Vagina (tissue), 2 donors: ENCODE measurements at regions not wholly inside any gene's neighbourhood (a gene's known extent, or its start where the extent isn't known, plus 50 kb on each side); places are given as distances from the start of the nearest gene placed in this dataset.

Source experiments
- POLR2A ChIP-seq, 2 donors: fragments of 450-650 bp; IDR thresholded peaks; one replicate each; pipeline ENCODE4 v1.6.1; 2017; ENCODE audit warnings: antibody characterized with exemption in 2 of 2, mild to moderate bottlenecking in 2 of 2, moderate library complexity in 2 of 2
- POLR2AphosphoS5 ChIP-seq, 2 donors: sonication (generic); formaldehyde crosslinking; IDR thresholded peaks; one replicate each; pipeline ENCODE4 v1.9.0; 2017; ENCODE audit warnings: antibody characterized with exemption in 2 of 2, mild to moderate bottlenecking in 2 of 2, low read depth in 1 of 2; ENCODE audit not compliant: insufficient read depth in 1 of 2
- TF ChIP-seq, protein P1 (sequence below), 3 experiments: fragments of 450-650 bp in 2 of 3; fragments of 200-600 bp in 1 of 3; sonication (generic) in 1 of 3; IDR thresholded peaks; one replicate each; pipeline ENCODE4 v1.5.1; 2017 to 2019; ENCODE audit warnings: antibody characterized with exemption in 3 of 3, mild to moderate bottlenecking in 2 of 3, moderate library complexity in 2 of 3

DNA sequence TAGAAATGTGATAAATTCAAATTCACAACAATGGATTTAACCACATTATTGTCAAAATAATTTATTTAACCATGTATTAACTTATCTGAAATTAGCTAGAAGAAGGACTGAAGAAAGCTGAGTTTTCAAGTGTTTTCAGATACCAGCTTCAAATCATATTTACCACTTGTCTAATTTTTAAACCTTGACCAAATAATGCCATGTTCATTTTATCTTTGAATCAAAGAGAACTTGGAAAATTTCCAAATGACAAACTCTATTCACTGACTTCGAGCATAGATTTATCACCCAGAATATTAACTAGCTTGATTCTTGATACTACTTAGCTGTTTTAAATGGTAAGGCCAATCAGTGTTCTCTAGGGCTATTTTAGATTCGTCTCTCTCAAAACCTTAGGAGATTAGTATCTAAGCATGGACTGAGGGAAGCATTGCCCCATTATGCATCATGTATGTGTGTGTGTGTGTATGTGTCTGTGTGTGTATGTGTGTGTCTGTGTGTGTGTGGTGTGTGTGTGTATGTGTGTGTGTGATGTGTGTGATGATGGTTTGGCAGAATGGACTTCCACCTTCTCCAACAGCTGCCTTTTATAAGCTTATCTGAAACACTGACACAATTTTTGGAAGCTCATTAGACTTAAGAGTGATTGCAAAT, 667.5 kb upstream of the FANCL start:
- TF ChIP-seq POLR2A (IDR thresholded peaks at IDR 0.05) (no peak), POLR2AphosphoS5 (IDR thresholded peaks at IDR 0.05; ENCODE audit: insufficient read depth in 1 of 2, low read depth in 1 of 2) (no peak)
- TF ChIP-seq, protein P1, sequence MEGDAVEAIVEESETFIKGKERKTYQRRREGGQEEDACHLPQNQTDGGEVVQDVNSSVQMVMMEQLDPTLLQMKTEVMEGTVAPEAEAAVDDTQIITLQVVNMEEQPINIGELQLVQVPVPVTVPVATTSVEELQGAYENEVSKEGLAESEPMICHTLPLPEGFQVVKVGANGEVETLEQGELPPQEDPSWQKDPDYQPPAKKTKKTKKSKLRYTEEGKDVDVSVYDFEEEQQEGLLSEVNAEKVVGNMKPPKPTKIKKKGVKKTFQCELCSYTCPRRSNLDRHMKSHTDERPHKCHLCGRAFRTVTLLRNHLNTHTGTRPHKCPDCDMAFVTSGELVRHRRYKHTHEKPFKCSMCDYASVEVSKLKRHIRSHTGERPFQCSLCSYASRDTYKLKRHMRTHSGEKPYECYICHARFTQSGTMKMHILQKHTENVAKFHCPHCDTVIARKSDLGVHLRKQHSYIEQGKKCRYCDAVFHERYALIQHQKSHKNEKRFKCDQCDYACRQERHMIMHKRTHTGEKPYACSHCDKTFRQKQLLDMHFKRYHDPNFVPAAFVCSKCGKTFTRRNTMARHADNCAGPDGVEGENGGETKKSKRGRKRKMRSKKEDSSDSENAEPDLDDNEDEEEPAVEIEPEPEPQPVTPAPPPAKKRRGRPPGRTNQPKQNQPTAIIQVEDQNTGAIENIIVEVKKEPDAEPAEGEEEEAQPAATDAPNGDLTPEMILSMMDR (IDR thresholded peaks at IDR 0.05): no peak
